GM12892 (cell line): ENCODE measurements at regions not wholly inside any gene's neighbourhood (a gene's known extent, or its start where the extent isn't known, plus 50 kb on each side); places are given as distances from the start of the nearest gene placed in this dataset.

ENCODE experiments used
- POLR2A ChIP-seq: IDR thresholded peaks from 2 replicates; pipeline ENCODE4 v1.6.1; 2011; ENCODE audit warnings: low read depth, low read length, control low read depth
- POLR2AphosphoS5 ChIP-seq: IDR thresholded peaks from 2 replicates; pipeline ENCODE4 v1.6.1; 2011; ENCODE audit warnings: low read depth, low read length, control low read depth
- TAF1 ChIP-seq: IDR thresholded peaks from 2 replicates; pipeline ENCODE4 v1.6.1; 2011; ENCODE audit warnings: low read depth, mild to moderate bottlenecking, control low read depth, low read length, borderline replicate concordance

GRCh38 chr11:15419696-15420095 lies 305.0 kb downstream of the INSC start:
- TF ChIP-seq POLR2AphosphoS5: no peak
- no peak for TF ChIP-seq POLR2A
- TF ChIP-seq TAF1: no peak
